ENCODE measurements at regions not wholly inside any gene's neighbourhood (a gene's known extent, or its start where the extent isn't known, plus 50 kb on each side); places are given as distances from the start of the nearest gene placed in this dataset.

- no peaks in the 10 kb centered on the region for H3K36me3 ChIP-seq (ENCODE audit: insufficient read depth, low read length)
- no peaks in the 10 kb centered on the region for H3K27me3 ChIP-seq (ENCODE audit: insufficient read depth, low read depth, low read length)
- no peak overlapping the region for H2AFZ ChIP-seq (ENCODE audit: low read depth, low read length)
- H4K20me1 ChIP-seq (ENCODE audit: insufficient read depth): no peaks in the 10 kb centered on the region
- no peak overlapping the region for H3K4me2 ChIP-seq (ENCODE audit: low read length)
- H3F3A ChIP-seq (ENCODE audit: insufficient read depth, low read length, poor library complexity, severe bottlenecking): no peaks in the 10 kb centered on the region
- H3K9me2 ChIP-seq (ENCODE audit: insufficient read depth, low read length): no peaks in the 10 kb centered on the region
- no peak overlapping the region for H3K9ac ChIP-seq (ENCODE audit: low read length)
- no peak overlapping the region for H3K4me3 ChIP-seq (ENCODE audit: low read length)
- no peaks in the 10 kb centered on the region for H3K79me2 ChIP-seq (replicated peaks; ENCODE audit: insufficient read depth, low read length)
- no peak for TF ChIP-seq MXI1 (conservative IDR thresholded peaks at IDR 0.05; ENCODE audit: poor library complexity, severe bottlenecking)
- TF ChIP-seq POLR2AphosphoS5 (IDR thresholded peaks at IDR 0.05): no peak
- no peak for TF ChIP-seq REST (IDR thresholded peaks at IDR 0.05; ENCODE audit: borderline replicate concordance)
- no peak overlapping the region for H3K27ac ChIP-seq (ENCODE audit: low read length)
- H3K9me3 ChIP-seq (ENCODE audit: low read length): no peaks in the 10 kb centered on the region
Measured at GRCh38 chr12:89215196-89215595, 137.1 kb downstream of the DUSP6 start.

GRCh38 chr12:89213747-89214146, 138.6 kb downstream of the DUSP6 start:
- Histone ChIP-seq H3K4me2 (ENCODE audit: low read length) (no peak overlapping the region), H3K36me3 (ENCODE audit: insufficient read depth, low read length) (no peaks in the 10 kb centered on the region), H3K27ac (ENCODE audit: low read length) (no peak overlapping the region), H3K27me3 (ENCODE audit: insufficient read depth, low read depth, low read length) (no peaks in the 10 kb centered on the region), H3K9me3 (ENCODE audit: low read length) (no peaks in the 10 kb centered on the region), H3K9ac (ENCODE audit: low read length) (no peak overlapping the region), H4K20me1 (ENCODE audit: insufficient read depth) (no peaks in the 10 kb centered on the region), H3K9me2 (ENCODE audit: insufficient read depth, low read length) (no peaks in the 10 kb centered on the region), H3F3A (ENCODE audit: insufficient read depth, low read length, poor library complexity, severe bottlenecking) (no peaks in the 10 kb centered on the region), H3K79me2 (replicated peaks; ENCODE audit: insufficient read depth, low read length) (no peaks in the 10 kb centered on the region), H2AFZ (ENCODE audit: low read depth, low read length) (no peak overlapping the region), H3K4me3 (ENCODE audit: low read length) (no peak overlapping the region)
- TF ChIP-seq TAF1 (IDR thresholded peaks at IDR 0.05; ENCODE audit: low read depth): no peak
- no peak for TF ChIP-seq REST (IDR thresholded peaks at IDR 0.05; ENCODE audit: borderline replicate concordance)

GRCh38 chr12:89213139-89213538, 139.2 kb downstream of the DUSP6 start:
- H3K9ac ChIP-seq (ENCODE audit: low read length): no peak overlapping the region
- no peaks in the 10 kb centered on the region for H3F3A ChIP-seq (ENCODE audit: insufficient read depth, low read length, poor library complexity, severe bottlenecking)
- TF ChIP-seq EP300 (conservative IDR thresholded peaks at IDR 0.05; ENCODE audit: poor library complexity, severe bottlenecking): no peak
- no peak for TF ChIP-seq REST (IDR thresholded peaks at IDR 0.05; ENCODE audit: borderline replicate concordance)
- no peaks in the 10 kb centered on the region for H3K9me2 ChIP-seq (ENCODE audit: insufficient read depth, low read length)
- no peak overlapping the region for H3K27ac ChIP-seq (ENCODE audit: low read length)
- no peaks in the 10 kb centered on the region for H3K79me2 ChIP-seq (replicated peaks; ENCODE audit: insufficient read depth, low read length)
- no peak overlapping the region for H3K4me2 ChIP-seq (ENCODE audit: low read length)
- H2AFZ ChIP-seq (ENCODE audit: low read depth, low read length): no peak overlapping the region
- H3K36me3 ChIP-seq (ENCODE audit: insufficient read depth, low read length): no peaks in the 10 kb centered on the region
- no peaks in the 10 kb centered on the region for H3K27me3 ChIP-seq (ENCODE audit: insufficient read depth, low read depth, low read length)
- H3K9me3 ChIP-seq (ENCODE audit: low read length): no peaks in the 10 kb centered on the region
- H3K4me3 ChIP-seq (ENCODE audit: low read length): no peak overlapping the region
- no peaks in the 10 kb centered on the region for H4K20me1 ChIP-seq (ENCODE audit: insufficient read depth)
